Nephron (organoid): ENCODE measurements at regions not wholly inside any gene's neighbourhood (a gene's known extent, or its start where the extent isn't known, plus 50 kb on each side); places are given as distances from the start of the nearest gene placed in this dataset.

Experiments used
- H3K27ac Mint-ChIP-seq, 3 experiments: 2 replicates each; pipeline ENCODE4 v1.8.0; 2020; ENCODE audit warnings: mixed read lengths in 3 of 3, mild to moderate bottlenecking in 2 of 3, moderate library complexity in 1 of 3
- H3K27me3 Mint-ChIP-seq: 2 replicates; pipeline ENCODE4 v1.8.0; 2021; ENCODE audit warnings: low read depth, mild to moderate bottlenecking, moderate library complexity, mixed read lengths
- H3K36me3 Mint-ChIP-seq: 2 replicates; pipeline ENCODE4 v1.8.0; 2020; ENCODE audit warnings: low read depth, mixed read lengths
- H3K4me1 Mint-ChIP-seq: 2 replicates; pipeline ENCODE4 v1.8.0; 2020; ENCODE audit warnings: mixed read lengths
- H3K4me3 Mint-ChIP-seq, 3 experiments: 2 replicates each; pipeline ENCODE4 v1.8.0; 2020; ENCODE audit warnings: mild to moderate bottlenecking in 3 of 3, mixed read lengths in 3 of 3, moderate library complexity in 2 of 3
- H3K9me3 Mint-ChIP-seq: 2 replicates; pipeline ENCODE4 v1.8.0; 2020; ENCODE audit warnings: mixed read lengths
- TF ChIP-seq, protein P1 (sequence below), 3 experiments: fragments of 200-600 bp; sonication (generic); IDR thresholded peaks; one replicate each; pipeline ENCODE4 v1.5.0; 2021; ENCODE audit warnings: antibody characterized with exemption in 3 of 3; ENCODE audit not compliant: unreplicated experiment in 3 of 3

DNA sequence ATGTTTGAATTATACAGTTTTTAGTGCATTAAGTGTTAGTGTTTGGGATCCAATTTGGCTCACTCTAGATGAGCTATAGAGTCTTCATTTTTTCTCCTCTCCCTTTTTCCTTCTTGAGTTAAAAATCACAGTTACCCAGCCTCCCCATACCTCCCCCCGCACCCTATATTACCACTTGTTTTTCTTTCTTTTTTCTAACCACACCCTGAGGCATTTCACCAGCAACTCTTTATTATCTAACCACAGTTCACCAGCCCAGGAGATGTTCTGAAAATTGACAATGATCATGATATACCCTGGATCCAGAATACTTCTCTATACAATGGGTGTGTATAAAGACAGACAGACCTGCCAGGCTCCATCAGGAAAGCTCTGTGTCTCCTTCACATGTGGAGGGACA is 86.5 kb upstream of the UBL3 start:
- H3K36me3 Mint-ChIP-seq = no peaks in the 10 kb centered on the region
- H3K4me3 Mint-ChIP-seq = no peak overlapping the region
- peaks cover 32% of the 10 kb centered on the region for H3K27me3 Mint-ChIP-seq
- peaks cover 5% of the 10 kb centered on the region for H3K9me3 Mint-ChIP-seq
- H3K4me1 Mint-ChIP-seq = peaks cover 9% of the 10 kb centered on the region
- H3K27ac Mint-ChIP-seq = no peak overlapping the region
- TF ChIP-seq, protein P1, sequence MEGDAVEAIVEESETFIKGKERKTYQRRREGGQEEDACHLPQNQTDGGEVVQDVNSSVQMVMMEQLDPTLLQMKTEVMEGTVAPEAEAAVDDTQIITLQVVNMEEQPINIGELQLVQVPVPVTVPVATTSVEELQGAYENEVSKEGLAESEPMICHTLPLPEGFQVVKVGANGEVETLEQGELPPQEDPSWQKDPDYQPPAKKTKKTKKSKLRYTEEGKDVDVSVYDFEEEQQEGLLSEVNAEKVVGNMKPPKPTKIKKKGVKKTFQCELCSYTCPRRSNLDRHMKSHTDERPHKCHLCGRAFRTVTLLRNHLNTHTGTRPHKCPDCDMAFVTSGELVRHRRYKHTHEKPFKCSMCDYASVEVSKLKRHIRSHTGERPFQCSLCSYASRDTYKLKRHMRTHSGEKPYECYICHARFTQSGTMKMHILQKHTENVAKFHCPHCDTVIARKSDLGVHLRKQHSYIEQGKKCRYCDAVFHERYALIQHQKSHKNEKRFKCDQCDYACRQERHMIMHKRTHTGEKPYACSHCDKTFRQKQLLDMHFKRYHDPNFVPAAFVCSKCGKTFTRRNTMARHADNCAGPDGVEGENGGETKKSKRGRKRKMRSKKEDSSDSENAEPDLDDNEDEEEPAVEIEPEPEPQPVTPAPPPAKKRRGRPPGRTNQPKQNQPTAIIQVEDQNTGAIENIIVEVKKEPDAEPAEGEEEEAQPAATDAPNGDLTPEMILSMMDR (IDR thresholded peaks at IDR 0.05; ENCODE audit: unreplicated experiment in 3 of 3) = no peak

DNA sequence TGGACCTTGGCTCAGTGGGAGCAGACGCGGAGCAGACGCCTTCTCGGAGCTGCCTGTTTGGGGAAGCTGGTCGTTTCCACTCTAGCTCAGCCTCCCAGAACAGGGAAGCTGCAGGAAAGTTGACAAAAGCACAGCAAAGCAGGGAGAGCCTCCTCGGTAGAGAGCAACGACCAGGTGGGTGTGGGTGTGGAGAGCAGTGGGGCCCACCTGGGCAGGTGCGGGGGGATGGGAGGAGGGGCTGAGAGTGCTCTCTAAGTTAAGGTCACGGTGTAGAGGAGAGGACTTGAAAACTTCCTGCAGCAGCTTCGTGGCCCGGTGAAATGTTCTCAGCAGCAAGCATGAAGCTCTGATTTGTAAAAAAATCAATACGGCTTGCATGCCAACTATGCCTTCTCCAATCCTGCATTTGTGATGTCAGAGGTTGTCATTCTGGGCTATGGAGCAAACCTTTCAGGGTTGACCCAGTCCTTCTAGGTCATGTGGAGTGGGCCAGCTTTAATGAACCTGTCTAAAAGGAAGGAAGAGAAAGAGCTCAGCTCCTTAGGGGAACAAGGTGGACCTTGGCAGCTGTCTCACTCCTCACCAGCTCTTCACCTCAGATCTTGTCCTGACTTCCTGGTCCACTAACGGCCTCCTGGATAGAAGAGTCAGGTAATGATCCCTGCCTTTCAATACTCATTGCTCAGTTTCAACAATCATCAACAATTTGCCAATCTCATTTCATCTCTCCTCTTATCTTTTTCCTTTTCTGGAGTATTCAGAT is 85.8 kb upstream of the UBL3 start:
- Mint-ChIP-seq H3K27me3 (peaks cover 32% of the 10 kb centered on the region), H3K9me3 (peaks cover 5% of the 10 kb centered on the region), H3K4me1 (peaks cover 8% of the 10 kb centered on the region), H3K36me3 (no peaks in the 10 kb centered on the region), H3K4me3 (no peak overlapping the region), H3K27ac (no peak overlapping the region)
- TF ChIP-seq, protein P1 (IDR thresholded peaks at IDR 0.05; ENCODE audit: unreplicated experiment in 3 of 3) = no peak

DNA sequence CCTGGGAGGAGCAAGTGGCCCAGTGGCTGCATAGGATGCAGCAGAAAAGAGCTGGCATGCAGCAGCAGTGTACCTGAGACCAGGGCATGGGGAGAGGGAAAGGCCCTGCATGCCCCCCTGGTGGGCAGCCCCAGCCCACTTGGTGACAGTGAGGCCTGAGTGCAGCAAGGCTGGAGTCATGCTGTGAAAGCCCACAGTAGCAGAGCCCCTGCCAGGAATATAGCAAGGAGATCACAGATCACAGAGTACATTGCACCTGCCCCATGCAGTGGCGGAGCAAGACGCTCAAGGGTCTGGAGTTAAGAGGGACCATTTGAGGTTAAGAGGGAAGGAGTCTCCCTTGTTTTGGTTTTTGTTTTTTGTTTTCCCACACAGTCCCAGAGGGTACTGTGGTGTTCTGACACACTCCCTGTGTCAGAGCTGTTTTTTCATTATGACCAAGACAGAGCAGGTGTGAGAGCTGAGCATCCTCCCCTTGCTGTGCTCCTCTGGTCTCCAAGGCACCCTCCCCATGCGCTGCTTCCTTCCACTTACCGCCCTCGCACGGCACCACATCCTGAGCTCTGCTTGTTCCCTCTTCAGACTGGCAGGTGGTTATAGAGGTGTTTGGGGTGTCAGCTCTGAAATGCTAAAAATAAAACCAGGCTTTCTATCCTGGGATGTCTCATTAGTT is 85.0 kb upstream of the UBL3 start:
- Mint-ChIP-seq H3K27me3 (peaks cover 32% of the 10 kb centered on the region), H3K9me3 (peaks cover 7% of the 10 kb centered on the region), H3K36me3 (no peaks in the 10 kb centered on the region), H3K4me3 (no peak overlapping the region), H3K27ac (no peak overlapping the region), H3K4me1 (no peaks in the 10 kb centered on the region)
- TF ChIP-seq, protein P1 (IDR thresholded peaks at IDR 0.05; ENCODE audit: unreplicated experiment in 3 of 3) = no peak

DNA sequence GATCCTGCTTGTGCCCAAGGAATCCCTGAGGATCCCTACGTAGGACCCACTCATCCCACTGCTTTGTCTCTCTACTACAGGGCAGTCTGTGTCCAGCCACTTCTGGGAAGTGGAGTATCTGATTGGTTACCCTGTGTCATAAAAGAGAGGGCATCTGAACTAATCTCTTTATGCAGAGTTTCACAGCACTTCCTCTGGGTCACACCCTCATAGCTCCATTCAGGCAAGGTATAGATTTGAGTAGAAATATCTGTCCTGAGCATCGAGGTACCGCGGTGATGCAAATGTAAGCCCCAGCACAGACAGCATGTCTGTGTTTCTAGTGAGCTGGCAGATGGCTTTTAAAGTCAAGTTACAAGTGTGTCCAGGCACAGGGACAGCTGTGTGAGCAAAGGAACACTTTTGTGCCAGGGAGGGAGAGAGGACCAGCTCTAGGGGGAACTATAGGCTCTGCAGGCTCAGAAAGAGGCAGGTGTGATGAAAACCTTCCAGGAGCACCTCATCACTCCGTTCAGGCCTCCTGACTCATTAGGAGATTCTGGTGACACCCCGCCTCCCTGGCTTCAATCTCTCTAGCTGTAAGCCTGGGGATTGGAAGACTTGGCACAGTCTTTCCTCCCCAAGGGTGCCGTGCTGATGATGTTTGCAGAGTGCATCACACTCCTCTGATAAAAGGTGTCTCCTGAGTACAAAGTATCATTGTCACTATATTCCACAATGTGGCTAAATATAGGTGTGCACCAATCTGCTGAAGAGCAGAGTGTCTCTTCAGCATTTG is 84.3 kb upstream of the UBL3 start:
- peaks cover 7% of the 10 kb centered on the region for H3K9me3 Mint-ChIP-seq
- H3K36me3 Mint-ChIP-seq = no peaks in the 10 kb centered on the region
- H3K27me3 Mint-ChIP-seq = peaks cover 32% of the 10 kb centered on the region
- no peak overlapping the region for H3K27ac Mint-ChIP-seq
- no peaks in the 10 kb centered on the region for H3K4me1 Mint-ChIP-seq
- H3K4me3 Mint-ChIP-seq = no peak overlapping the region
- TF ChIP-seq, protein P1 (IDR thresholded peaks at IDR 0.05; ENCODE audit: unreplicated experiment in 3 of 3) = no peak

DNA sequence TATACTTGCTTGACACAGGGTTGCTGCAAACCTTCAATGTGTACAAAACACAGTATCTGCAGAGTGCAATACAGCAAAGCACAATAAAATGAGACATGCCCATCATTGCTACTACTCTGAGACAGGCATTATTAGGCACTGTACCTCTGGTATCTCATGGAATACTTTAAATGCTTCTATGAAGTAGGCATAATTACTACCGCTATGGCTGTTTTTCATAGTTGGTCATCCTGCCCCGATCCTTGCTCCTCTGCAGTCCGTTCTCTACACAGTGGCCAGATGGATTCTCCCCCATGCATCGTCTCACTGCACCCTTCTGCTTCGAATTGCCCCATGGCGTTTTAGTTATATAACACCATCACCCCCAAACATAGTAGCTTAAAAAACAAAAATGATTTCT is 83.0 kb upstream of the UBL3 start:
- TF ChIP-seq, protein P1 (IDR thresholded peaks at IDR 0.05; ENCODE audit: unreplicated experiment in 3 of 3) = no peak
- H3K4me3 Mint-ChIP-seq = no peak overlapping the region
- no peaks in the 10 kb centered on the region for H3K36me3 Mint-ChIP-seq

More for the DNA sequence above, 83.0 kb upstream of the UBL3 start:
- no peak overlapping the region for H3K27ac Mint-ChIP-seq
- H3K27me3 Mint-ChIP-seq = peaks cover 31% of the 10 kb centered on the region
- H3K4me1 Mint-ChIP-seq = no peaks in the 10 kb centered on the region
- H3K9me3 Mint-ChIP-seq = peaks cover 7% of the 10 kb centered on the region
